Ishikawa (cell line): ENCODE measurements at regions not wholly inside any gene's neighbourhood (a gene's known extent, or its start where the extent isn't known, plus 50 kb on each side); places are given as distances from the start of the nearest gene placed in this dataset.
A peak's percentile ranks its signal among the peaks of the same experiment; 100 is the strongest.

ENCODE experiments used
- CEBPB ChIP-seq: IDR thresholded peaks from 2 replicates; pipeline ENCODE4 v1.6.1; 2012
- CREB1 ChIP-seq: IDR thresholded peaks from 2 replicates; pipeline ENCODE4 v1.6.1; 2012; ENCODE audit warnings: low read depth
- EGR1 ChIP-seq: IDR thresholded peaks from 2 replicates; pipeline ENCODE4 v1.6.1; 2012
- EP300 ChIP-seq: IDR thresholded peaks from 2 replicates; pipeline ENCODE4 v1.6.1; 2012; ENCODE audit warnings: borderline replicate concordance
- FOXM1 ChIP-seq: IDR thresholded peaks from 2 replicates; pipeline ENCODE4 v1.6.1; 2012; ENCODE audit warnings: low read depth, borderline replicate concordance
- NFIC ChIP-seq: IDR thresholded peaks from 2 replicates; pipeline ENCODE4 v1.6.1; 2012
- RAD21 ChIP-seq: IDR thresholded peaks from 2 replicates; pipeline ENCODE4 v1.6.1; 2012; ENCODE audit warnings: low read depth
- TAF1 ChIP-seq: IDR thresholded peaks from 2 replicates; pipeline ENCODE4 v1.6.1; 2012; ENCODE audit warnings: low read depth, mild to moderate bottlenecking
- TCF12 ChIP-seq: IDR thresholded peaks from 2 replicates; pipeline ENCODE4 v1.6.1; 2012; ENCODE audit warnings: low read depth
- TEAD4 ChIP-seq: IDR thresholded peaks from 2 replicates; pipeline ENCODE4 v1.6.1; 2012
- YY1 ChIP-seq: IDR thresholded peaks from 2 replicates; pipeline ENCODE4 v1.6.1; 2012; ENCODE audit warnings: low read depth
- ZBTB7A ChIP-seq: IDR thresholded peaks from 2 replicates; pipeline ENCODE4 v1.6.1; 2012; ENCODE audit warnings: low read depth
- TF ChIP-seq, protein P1 (sequence below): IDR thresholded peaks from 2 replicates; pipeline ENCODE4 v1.6.1; 2012
- TF ChIP-seq, protein P2 (sequence below): IDR thresholded peaks from 2 replicates; pipeline ENCODE4 v1.6.1; 2012; ENCODE audit warnings: low read depth, mild to moderate bottlenecking
- TF ChIP-seq, protein P3 (sequence below): IDR thresholded peaks from 2 replicates; pipeline ENCODE4 v1.6.1; 2012

DNA sequence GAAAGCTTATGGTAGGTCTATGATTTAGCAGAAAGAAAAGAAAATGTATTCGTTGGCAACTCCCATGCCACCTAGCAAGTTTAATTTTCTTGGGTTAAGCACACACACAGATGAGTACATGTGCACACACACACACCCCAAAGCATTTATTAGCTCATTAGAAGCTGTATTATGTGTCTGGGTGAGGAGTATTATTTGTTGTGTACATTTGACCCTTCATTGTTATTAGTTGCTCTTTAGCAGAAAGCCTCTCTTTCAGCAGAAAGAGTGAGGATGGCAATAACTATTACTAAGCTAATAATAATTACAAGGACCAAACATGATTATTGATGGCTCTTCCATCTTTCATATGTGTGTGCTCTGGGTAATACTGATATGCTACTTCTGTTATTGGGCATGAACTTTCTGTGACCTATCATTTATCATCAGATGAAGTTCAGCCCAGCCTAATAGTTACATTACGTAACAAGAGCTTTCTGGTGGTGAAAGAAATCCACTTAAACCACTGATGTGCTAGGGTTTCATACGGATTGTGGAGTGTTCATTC, 177.4 kb upstream of the OBI1 start:
- TF ChIP-seq ZBTB7A: no peak
- TF ChIP-seq TCF12: no peak
- no peak for TF ChIP-seq TEAD4
- TF ChIP-seq RAD21: no peak
- TF ChIP-seq, protein P1, sequence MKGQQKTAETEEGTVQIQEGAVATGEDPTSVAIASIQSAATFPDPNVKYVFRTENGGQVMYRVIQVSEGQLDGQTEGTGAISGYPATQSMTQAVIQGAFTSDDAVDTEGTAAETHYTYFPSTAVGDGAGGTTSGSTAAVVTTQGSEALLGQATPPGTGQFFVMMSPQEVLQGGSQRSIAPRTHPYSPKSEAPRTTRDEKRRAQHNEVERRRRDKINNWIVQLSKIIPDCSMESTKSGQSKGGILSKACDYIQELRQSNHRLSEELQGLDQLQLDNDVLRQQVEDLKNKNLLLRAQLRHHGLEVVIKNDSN: no peak
- no peak for TF ChIP-seq EGR1
- no peak for TF ChIP-seq CREB1
- TF ChIP-seq, protein P2, sequence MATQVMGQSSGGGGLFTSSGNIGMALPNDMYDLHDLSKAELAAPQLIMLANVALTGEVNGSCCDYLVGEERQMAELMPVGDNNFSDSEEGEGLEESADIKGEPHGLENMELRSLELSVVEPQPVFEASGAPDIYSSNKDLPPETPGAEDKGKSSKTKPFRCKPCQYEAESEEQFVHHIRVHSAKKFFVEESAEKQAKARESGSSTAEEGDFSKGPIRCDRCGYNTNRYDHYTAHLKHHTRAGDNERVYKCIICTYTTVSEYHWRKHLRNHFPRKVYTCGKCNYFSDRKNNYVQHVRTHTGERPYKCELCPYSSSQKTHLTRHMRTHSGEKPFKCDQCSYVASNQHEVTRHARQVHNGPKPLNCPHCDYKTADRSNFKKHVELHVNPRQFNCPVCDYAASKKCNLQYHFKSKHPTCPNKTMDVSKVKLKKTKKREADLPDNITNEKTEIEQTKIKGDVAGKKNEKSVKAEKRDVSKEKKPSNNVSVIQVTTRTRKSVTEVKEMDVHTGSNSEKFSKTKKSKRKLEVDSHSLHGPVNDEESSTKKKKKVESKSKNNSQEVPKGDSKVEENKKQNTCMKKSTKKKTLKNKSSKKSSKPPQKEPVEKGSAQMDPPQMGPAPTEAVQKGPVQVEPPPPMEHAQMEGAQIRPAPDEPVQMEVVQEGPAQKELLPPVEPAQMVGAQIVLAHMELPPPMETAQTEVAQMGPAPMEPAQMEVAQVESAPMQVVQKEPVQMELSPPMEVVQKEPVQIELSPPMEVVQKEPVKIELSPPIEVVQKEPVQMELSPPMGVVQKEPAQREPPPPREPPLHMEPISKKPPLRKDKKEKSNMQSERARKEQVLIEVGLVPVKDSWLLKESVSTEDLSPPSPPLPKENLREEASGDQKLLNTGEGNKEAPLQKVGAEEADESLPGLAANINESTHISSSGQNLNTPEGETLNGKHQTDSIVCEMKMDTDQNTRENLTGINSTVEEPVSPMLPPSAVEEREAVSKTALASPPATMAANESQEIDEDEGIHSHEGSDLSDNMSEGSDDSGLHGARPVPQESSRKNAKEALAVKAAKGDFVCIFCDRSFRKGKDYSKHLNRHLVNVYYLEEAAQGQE: no peak
- no peak for TF ChIP-seq FOXM1
- TF ChIP-seq CEBPB: no peak

DNA sequence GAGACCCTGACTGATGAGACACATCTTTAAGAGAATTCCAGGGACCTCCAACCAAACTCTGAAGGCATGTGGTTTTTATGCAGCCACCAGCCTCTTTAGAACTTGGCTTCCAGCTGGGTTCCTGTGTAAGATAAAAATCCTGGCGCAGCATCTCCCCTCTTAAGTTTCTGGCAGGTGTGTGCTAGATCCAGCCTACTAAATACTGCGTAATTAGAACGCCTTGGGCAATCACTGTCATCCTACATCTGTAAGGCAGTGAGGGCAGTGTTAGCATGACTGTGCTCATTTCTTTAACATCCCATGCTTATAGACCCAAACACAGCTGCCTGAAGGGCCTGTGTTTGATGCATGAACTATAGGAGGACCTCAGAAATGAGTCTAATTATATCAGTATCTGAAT, 173.5 kb upstream of the OBI1 start:
- TF ChIP-seq TCF12: no peak
- no peak for TF ChIP-seq CEBPB
- TF ChIP-seq, protein P1: no peak
- TF ChIP-seq RAD21: no peak
- TF ChIP-seq EP300: no peak
- no peak for TF ChIP-seq FOXM1
- TF ChIP-seq ZBTB7A: no peak
- no peak for TF ChIP-seq TEAD4
- no peak for TF ChIP-seq TAF1
- TF ChIP-seq NFIC: no peak
- no peak for TF ChIP-seq YY1
- TF ChIP-seq, protein P2: no peak
- no peak for TF ChIP-seq EGR1

DNA sequence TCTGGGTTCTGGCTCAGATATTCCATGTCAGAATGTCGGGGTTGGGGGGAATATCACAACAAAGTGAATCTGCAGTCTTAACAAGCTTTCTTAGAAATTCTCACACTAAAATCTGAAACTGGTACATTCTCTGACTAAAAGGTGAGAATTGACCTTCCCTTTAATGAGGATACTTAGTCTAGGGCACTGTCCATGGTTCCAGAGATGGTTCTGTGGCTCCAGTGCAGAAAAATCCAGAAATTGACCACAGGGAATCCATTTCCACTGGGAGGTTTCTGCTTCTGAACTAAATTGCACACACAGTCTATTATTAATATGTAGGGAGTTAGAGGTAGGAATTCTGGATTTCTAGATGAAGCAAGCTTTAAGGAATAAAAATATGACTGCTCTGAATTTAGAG, 171.6 kb upstream of the OBI1 start:
- no peak for TF ChIP-seq TAF1
- TF ChIP-seq, protein P2: peak; percentile 73

DNA sequence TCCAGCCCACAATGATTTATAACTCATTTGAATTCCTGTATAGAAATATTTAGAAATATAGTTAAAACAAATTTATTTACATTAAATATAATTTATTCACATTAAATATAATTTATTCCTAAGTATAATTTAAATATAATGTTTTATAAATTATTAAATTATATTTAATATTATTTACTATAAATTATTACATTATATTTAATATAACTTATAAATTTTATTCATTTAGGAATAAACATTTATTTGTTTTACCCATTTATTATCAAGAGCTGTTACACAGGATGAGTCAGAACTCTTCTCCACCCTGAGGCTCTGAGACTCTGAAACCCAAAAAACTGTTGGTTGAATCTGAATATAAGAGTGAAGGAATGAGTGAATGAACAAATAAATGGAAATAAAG, 170.9 kb upstream of the OBI1 start:
- no peak for TF ChIP-seq EP300
- TF ChIP-seq FOXM1: no peak
- no peak for TF ChIP-seq NFIC
- no peak for TF ChIP-seq TEAD4
- TF ChIP-seq, protein P3, sequence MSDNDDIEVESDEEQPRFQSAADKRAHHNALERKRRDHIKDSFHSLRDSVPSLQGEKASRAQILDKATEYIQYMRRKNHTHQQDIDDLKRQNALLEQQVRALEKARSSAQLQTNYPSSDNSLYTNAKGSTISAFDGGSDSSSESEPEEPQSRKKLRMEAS: no peak
- TF ChIP-seq RAD21: no peak
- TF ChIP-seq YY1: no peak
- no peak for TF ChIP-seq ZBTB7A
- TF ChIP-seq CREB1: no peak
- TF ChIP-seq, protein P2: no peak
- no peak for TF ChIP-seq TCF12
- no peak for TF ChIP-seq CEBPB
- TF ChIP-seq TAF1: no peak
- TF ChIP-seq EGR1: no peak
- TF ChIP-seq, protein P1: no peak
